H9 (cell line): ENCODE measurements at regions not wholly inside any gene's neighbourhood (a gene's known extent, or its start where the extent isn't known, plus 50 kb on each side); places are given as distances from the start of the nearest gene placed in this dataset.

Experiments
- DNase-seq: peaks from one replicate; pipeline ENCODE4 v3.0.0-alpha.2; 2017
- H2AFZ ChIP-seq: one replicate; pipeline ENCODE4 v1.6.1; 2013; ENCODE audit warnings: mild to moderate bottlenecking, low read length, control low read depth, moderate library complexity
- H2AK5ac ChIP-seq: 2 replicates; pipeline ENCODE4 v1.6.1; 2013; ENCODE audit warnings: low read length, control low read depth, mixed read lengths; ENCODE audit not compliant: insufficient read length
- H2BK120ac ChIP-seq: one replicate; pipeline ENCODE4 v1.6.1; 2013; ENCODE audit warnings: low read depth, mild to moderate bottlenecking, low read length, control low read depth, inconsistent platforms; ENCODE audit not compliant: poor library complexity, severe bottlenecking
- H2BK12ac ChIP-seq: 2 replicates; pipeline ENCODE4 v1.6.1; 2013; ENCODE audit warnings: low read length, control low read depth, mixed read lengths, low read depth; ENCODE audit not compliant: insufficient read length
- H2BK15ac ChIP-seq: 2 replicates; pipeline ENCODE4 v1.6.1; 2013; ENCODE audit warnings: low read depth, low read length, control low read depth
- H2BK20ac ChIP-seq: one replicate; pipeline ENCODE4 v1.6.1; 2013; ENCODE audit warnings: low read depth, mild to moderate bottlenecking, low read length, control low read depth, inconsistent platforms; ENCODE audit not compliant: poor library complexity, severe bottlenecking
- H2BK5ac ChIP-seq: 2 replicates; pipeline ENCODE4 v1.6.1; 2013; ENCODE audit warnings: low read length, control low read depth, mixed read lengths; ENCODE audit not compliant: insufficient read length
- H3K14ac ChIP-seq: 2 replicates; pipeline ENCODE4 v1.6.1; 2013; ENCODE audit warnings: low read length, control low read depth; ENCODE audit not compliant: insufficient read depth
- H3K18ac ChIP-seq: 2 replicates; pipeline ENCODE4 v1.6.1; 2013; ENCODE audit warnings: low read depth, mild to moderate bottlenecking, mixed read lengths, low read length, control low read depth; ENCODE audit not compliant: insufficient read length
- H3K23ac ChIP-seq: 2 replicates; pipeline ENCODE4 v1.6.1; 2013; ENCODE audit warnings: low read length, control low read depth, mixed read lengths, low read depth; ENCODE audit not compliant: insufficient read length
- H3K23me2 ChIP-seq: 2 replicates; pipeline ENCODE4 v1.6.1; 2013; ENCODE audit warnings: low read depth, mild to moderate bottlenecking, mixed read lengths, low read length, control low read depth; ENCODE audit not compliant: insufficient read length, poor library complexity, severe bottlenecking
- H3K27ac ChIP-seq: 2 replicates; pipeline ENCODE4 v1.5.1; 2013; ENCODE audit warnings: low read length, control low read depth, mixed read lengths, low read depth; ENCODE audit not compliant: insufficient read length
- H3K27me3 ChIP-seq: 2 replicates; pipeline ENCODE4 v1.6.1; 2013; ENCODE audit warnings: low read length, control low read depth, inconsistent platforms; ENCODE audit not compliant: insufficient read depth
- H3K4ac ChIP-seq: 2 replicates; pipeline ENCODE4 v1.6.1; 2013; ENCODE audit warnings: low read depth, mild to moderate bottlenecking, control low read depth, inconsistent platforms, low read length, moderate library complexity
- H3K4me1 ChIP-seq: 2 replicates; pipeline ENCODE4 v1.6.1; 2013; ENCODE audit warnings: low read length, control low read depth, inconsistent platforms; ENCODE audit not compliant: insufficient read depth
- H3K4me2 ChIP-seq: 2 replicates; pipeline ENCODE4 v1.6.1; 2013; ENCODE audit warnings: low read length, control low read depth, mixed read lengths; ENCODE audit not compliant: insufficient read length, insufficient read depth
- H3K56ac ChIP-seq: 2 replicates; pipeline ENCODE4 v1.6.1; 2013; ENCODE audit warnings: low read depth, mild to moderate bottlenecking, mixed read lengths, low read length, control low read depth; ENCODE audit not compliant: insufficient read length
- H3K79me1 ChIP-seq: 2 replicates; pipeline ENCODE4 v1.6.1; 2013; ENCODE audit warnings: low read depth, mild to moderate bottlenecking, moderate library complexity, low read length, control low read depth, inconsistent platforms; ENCODE audit not compliant: insufficient read depth, poor library complexity, severe bottlenecking
- H3K79me2 ChIP-seq: 2 replicates; pipeline ENCODE4 v1.6.1; 2013; ENCODE audit warnings: low read length, control low read depth, inconsistent platforms; ENCODE audit not compliant: insufficient read depth
- H3K9ac ChIP-seq: 2 replicates; pipeline ENCODE4 v1.6.1; 2013; ENCODE audit warnings: low read length, control low read depth, mixed read lengths; ENCODE audit not compliant: insufficient read length; ENCODE audit errors: extremely low read depth
- H3K9me3 ChIP-seq: one replicate; pipeline ENCODE4 v1.6.1; 2013; ENCODE audit warnings: low read depth, low read length, inconsistent platforms; ENCODE audit not compliant: control insufficient read depth
- H3T11ph ChIP-seq: one replicate; pipeline ENCODE4 v1.6.1; 2013; ENCODE audit warnings: mild to moderate bottlenecking, low read length, control low read depth, inconsistent platforms
- H4K20me1 ChIP-seq: one replicate; pipeline ENCODE4 v1.6.1; 2013; ENCODE audit not compliant: control insufficient read depth, insufficient read length, insufficient read depth
- H4K5ac ChIP-seq: 2 replicates; pipeline ENCODE4 v1.6.1; 2013; ENCODE audit warnings: low read depth, mild to moderate bottlenecking, mixed read lengths, low read length, control low read depth; ENCODE audit not compliant: insufficient read length
- H4K8ac ChIP-seq: replicated peaks from 2 replicates; pipeline ENCODE4 v1.6.1; 2013; ENCODE audit warnings: low read length, control low read depth, mixed read lengths, low read depth; ENCODE audit not compliant: insufficient read length
- H4K91ac ChIP-seq: 2 replicates; pipeline ENCODE4 v1.6.1; 2013; ENCODE audit warnings: low read depth, mild to moderate bottlenecking, moderate library complexity, mixed read lengths, low read length, control low read depth; ENCODE audit not compliant: insufficient read length
- H3K27ac Mint-ChIP-seq, 3 experiments: 2 replicates in 2 of 3; 3 replicates in 1 of 3; pipeline ENCODE4 v1.8.0; 2020 to 2021; ENCODE audit warnings: mixed read lengths in 3 of 3, mild to moderate bottlenecking in 1 of 3, moderate library complexity in 1 of 3
- H3K27me3 Mint-ChIP-seq: 2 replicates; pipeline ENCODE4 v1.8.0; 2021; ENCODE audit warnings: low read depth, mild to moderate bottlenecking, moderate library complexity, mixed read lengths
- H3K36me3 Mint-ChIP-seq, 3 experiments: 2 replicates in 2 of 3; 3 replicates in 1 of 3; pipeline ENCODE4 v1.8.0; 2020 to 2021; ENCODE audit warnings: low read depth in 3 of 3, mixed read lengths in 3 of 3; ENCODE audit not compliant: insufficient read depth in 1 of 3
- H3K4me1 Mint-ChIP-seq, 2 experiments: 2 replicates each; pipeline ENCODE4 v1.8.0; 2020; ENCODE audit warnings: mixed read lengths in 2 of 2
- H3K4me3 Mint-ChIP-seq, 2 experiments: 2 replicates in 1 of 2; 3 replicates in 1 of 2; pipeline ENCODE4 v1.8.0; 2020 to 2021; ENCODE audit warnings: mild to moderate bottlenecking in 2 of 2, mixed read lengths in 2 of 2, moderate library complexity in 1 of 2
- H3K9me3 Mint-ChIP-seq, 2 experiments: 2 replicates in 1 of 2; 3 replicates in 1 of 2; pipeline ENCODE4 v1.8.0; 2020; ENCODE audit warnings: mild to moderate bottlenecking in 2 of 2, mixed read lengths in 2 of 2, moderate library complexity in 1 of 2
- WGBS: extraction: QIAGEN DNeasy Blood & Tissue Kit; methylation state at CpG from one replicate; pipeline ENCODE4 v1.1.7; 2013; ENCODE audit warnings: missing lambda C conversion rate, low lambda C conversion rate, mixed read lengths; ENCODE audit not compliant: insufficient read length; ENCODE audit errors: extremely low coverage; 5-methylcytosine and 5-hydroxymethylcytosine counted together
- TF ChIP-seq, protein P1 (sequence below): fragments of 200-600 bp; sonication (generic); conservative IDR thresholded peaks from 3 replicates; pipeline ENCODE4 v1.8.0; 2021; ENCODE audit warnings: antibody characterized with exemption, mild to moderate bottlenecking

DNA sequence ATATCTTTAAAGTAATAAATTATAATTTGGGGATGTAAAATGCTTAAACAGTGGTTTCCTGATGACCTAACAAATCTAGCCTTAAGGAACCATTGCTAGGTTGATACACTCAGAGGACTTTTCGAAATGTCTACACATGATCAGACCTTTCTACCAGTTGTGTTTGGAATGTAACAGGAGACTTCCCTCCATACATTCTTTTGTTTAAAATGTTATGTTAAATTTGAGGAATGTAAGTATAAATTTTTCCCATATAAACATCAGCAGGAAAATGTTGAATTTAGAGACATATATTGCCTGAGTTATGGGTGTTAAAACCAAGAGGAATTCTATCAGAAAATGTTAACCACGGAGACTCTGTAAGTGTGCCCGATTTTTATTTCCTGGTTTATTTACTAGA, 190.6 kb upstream of the SPRY1 start:
- no peak overlapping the region for H4K5ac ChIP-seq
- H2BK15ac ChIP-seq: no peak overlapping the region
- H4K8ac ChIP-seq: no peak overlapping the region
- TF ChIP-seq, protein P1, sequence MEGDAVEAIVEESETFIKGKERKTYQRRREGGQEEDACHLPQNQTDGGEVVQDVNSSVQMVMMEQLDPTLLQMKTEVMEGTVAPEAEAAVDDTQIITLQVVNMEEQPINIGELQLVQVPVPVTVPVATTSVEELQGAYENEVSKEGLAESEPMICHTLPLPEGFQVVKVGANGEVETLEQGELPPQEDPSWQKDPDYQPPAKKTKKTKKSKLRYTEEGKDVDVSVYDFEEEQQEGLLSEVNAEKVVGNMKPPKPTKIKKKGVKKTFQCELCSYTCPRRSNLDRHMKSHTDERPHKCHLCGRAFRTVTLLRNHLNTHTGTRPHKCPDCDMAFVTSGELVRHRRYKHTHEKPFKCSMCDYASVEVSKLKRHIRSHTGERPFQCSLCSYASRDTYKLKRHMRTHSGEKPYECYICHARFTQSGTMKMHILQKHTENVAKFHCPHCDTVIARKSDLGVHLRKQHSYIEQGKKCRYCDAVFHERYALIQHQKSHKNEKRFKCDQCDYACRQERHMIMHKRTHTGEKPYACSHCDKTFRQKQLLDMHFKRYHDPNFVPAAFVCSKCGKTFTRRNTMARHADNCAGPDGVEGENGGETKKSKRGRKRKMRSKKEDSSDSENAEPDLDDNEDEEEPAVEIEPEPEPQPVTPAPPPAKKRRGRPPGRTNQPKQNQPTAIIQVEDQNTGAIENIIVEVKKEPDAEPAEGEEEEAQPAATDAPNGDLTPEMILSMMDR: no peak
- H2BK12ac ChIP-seq: no peak overlapping the region
- no peak overlapping the region for H3K4me3 Mint-ChIP-seq
- no peak overlapping the region for H4K91ac ChIP-seq
- no peak overlapping the region for H3K9ac ChIP-seq
- no peaks in the 10 kb centered on the region for H3K4me1 ChIP-seq
- no peak overlapping the region for H3K23ac ChIP-seq
- H3K4ac ChIP-seq: no peak overlapping the region
- no peak overlapping the region for H3K18ac ChIP-seq
- 0 out of 4 replicates have a peak, but pooled peaks cover 0 to 4% of the 10 kb centered on the region in 2 experiments for H3K4me1 Mint-ChIP-seq
- no peaks in the 10 kb centered on the region for H3K79me2 ChIP-seq
- H3K14ac ChIP-seq: no peak overlapping the region
- no peaks in the 10 kb centered on the region for H3K79me1 ChIP-seq
- no peak overlapping the region for H3K56ac ChIP-seq
- H3T11ph ChIP-seq: no peak overlapping the region
- no peak for DNase-seq
- no peaks in the 10 kb centered on the region for H4K20me1 ChIP-seq
- no peak overlapping the region for H2AFZ ChIP-seq
- H3K9me3 Mint-ChIP-seq: no peaks in the 10 kb centered on the region
- no peak overlapping the region for H2BK120ac ChIP-seq
- H3K9me3 ChIP-seq: no peaks in the 10 kb centered on the region
- WGBS: no CpG with 5 or more reads among the region's 3 CpGs
- no peak overlapping the region for H3K4me2 ChIP-seq
- no peak overlapping the region for H2AK5ac ChIP-seq
- H3K36me3 Mint-ChIP-seq: peaks cover 0 to 4% (median 0%) of the 10 kb centered on the region in 3 experiments; a peak in 2 of 7 replicates
- H3K27ac Mint-ChIP-seq: no peak overlapping the region
- no peak overlapping the region for H3K27ac ChIP-seq
- no peaks in the 10 kb centered on the region for H3K27me3 Mint-ChIP-seq
- H2BK20ac ChIP-seq: no peak overlapping the region
- H3K23me2 ChIP-seq: no peaks in the 10 kb centered on the region
- no peaks in the 10 kb centered on the region for H3K27me3 ChIP-seq
- H2BK5ac ChIP-seq: no peak overlapping the region
